Fibroblast of lung (primary cell): ENCODE measurements at regions not wholly inside any gene's neighbourhood (a gene's known extent, or its start where the extent isn't known, plus 50 kb on each side); places are given as distances from the start of the nearest gene placed in this dataset.

Source experiments
- DNase-seq, 2 donors: peaks; one replicate each; pipeline versions ENCODE4 v3.0.0 to v3.0.0-alpha.2; 2010; ENCODE audit warnings: low read depth in 2 of 2
- H2AFZ ChIP-seq: 2 replicates; pipeline ENCODE4 v1.5.1; 2012; ENCODE audit warnings: low read length, control low read depth, inconsistent platforms
- H3K27ac ChIP-seq: 2 replicates; pipeline ENCODE4 v1.5.1; 2011; ENCODE audit warnings: low read length, control low read depth; ENCODE audit not compliant: insufficient read depth
- H3K27me3 ChIP-seq: 2 replicates; pipeline ENCODE4 v1.5.1; 2011; ENCODE audit warnings: mild to moderate bottlenecking, low read length; ENCODE audit not compliant: control insufficient read depth, insufficient read depth
- H3K36me3 ChIP-seq: 2 replicates; pipeline ENCODE4 v1.5.1; 2011; ENCODE audit warnings: low read length; ENCODE audit not compliant: control insufficient read depth, insufficient read depth
- H3K4me1 ChIP-seq: 2 replicates; pipeline ENCODE4 v1.5.1; 2011; ENCODE audit warnings: low read length; ENCODE audit not compliant: control insufficient read depth, insufficient read depth; ENCODE audit errors: extremely low read depth
- H3K4me2 ChIP-seq: 2 replicates; pipeline ENCODE4 v1.5.1; 2011; ENCODE audit warnings: low read length, control low read depth; ENCODE audit not compliant: insufficient read depth; ENCODE audit errors: extremely low read depth
- H3K4me3 ChIP-seq, 4 experiments: fragments of 200-600 bp in 1 of 4; sonication (generic) in 1 of 4; replicated peaks in 1 of 4; 2 replicates each; pipeline ENCODE4 v1.5.1; 2011 to 2016; ENCODE audit warnings: low read length in 4 of 4, low read depth in 3 of 4, mild to moderate bottlenecking in 3 of 4, control low read depth in 2 of 4, inconsistent platforms in 1 of 4, mixed read lengths in 1 of 4; ENCODE audit not compliant: insufficient read depth in 1 of 4; ENCODE audit errors: control extremely low read depth in 1 of 4
- H3K79me2 ChIP-seq: 2 replicates; pipeline ENCODE4 v1.5.1; 2012; ENCODE audit warnings: mild to moderate bottlenecking, low read length, inconsistent platforms; ENCODE audit not compliant: control insufficient read depth, insufficient read depth
- H3K9ac ChIP-seq: 2 replicates; pipeline ENCODE4 v1.5.1; 2011; ENCODE audit warnings: mild to moderate bottlenecking, low read length, control low read depth; ENCODE audit not compliant: insufficient read depth
- H3K9me3 ChIP-seq: 2 replicates; pipeline ENCODE4 v1.5.1; 2012; ENCODE audit warnings: low read depth, low read length; ENCODE audit not compliant: control insufficient read depth, insufficient read depth
- H4K20me1 ChIP-seq: 2 replicates; pipeline ENCODE4 v1.5.1; 2011; ENCODE audit warnings: low read length; ENCODE audit not compliant: control insufficient read depth, insufficient read depth; ENCODE audit errors: extremely low read depth
- EZH2 ChIP-seq: IDR thresholded peaks from 2 replicates; pipeline ENCODE4 v1.5.1; 2012; ENCODE audit warnings: low read length, control low read depth, mild to moderate bottlenecking; ENCODE audit errors: missing control alignments
- TF ChIP-seq, protein P1 (sequence below), 2 donors: IDR thresholded peaks in 1 of 2; conservative IDR thresholded peaks in 1 of 2; 1 replicate in 1 of 2; 2 replicates in 1 of 2; pipeline ENCODE4 v1.5.1; 2011 to 2012; ENCODE audit warnings: low read length in 2 of 2, control low read depth in 1 of 2, inconsistent platforms in 1 of 2, low read depth in 1 of 2, mild to moderate bottlenecking in 1 of 2

DNA sequence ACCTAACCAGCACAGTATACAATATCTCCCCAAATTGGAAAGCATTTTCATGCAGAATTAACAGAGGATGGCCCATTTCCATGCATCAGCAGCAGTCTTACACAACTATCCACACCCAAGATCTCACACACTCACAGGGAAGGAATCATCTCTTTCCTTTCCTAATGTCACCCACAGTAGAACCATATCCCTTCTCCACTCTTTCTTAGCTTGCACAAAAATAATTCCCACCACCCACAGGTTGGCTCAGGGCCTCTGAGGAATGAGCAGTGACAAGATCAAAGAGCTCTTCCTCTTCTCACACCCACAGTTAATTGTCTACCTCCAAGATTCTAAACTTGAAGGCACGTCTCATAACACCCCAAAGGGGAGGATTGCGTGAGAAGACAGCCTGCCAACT is 217.7 kb upstream of the VEGFC start:
- Histone ChIP-seq H3K9ac (no peak overlapping the region), H3K9me3 (no peaks in the 10 kb centered on the region), H3K36me3 (no peaks in the 10 kb centered on the region), H2AFZ (peak overlapping the region; percentile 4), H3K27me3 (no peaks in the 10 kb centered on the region), H3K27ac (no peak overlapping the region), H4K20me1 (no peaks in the 10 kb centered on the region), H3K4me2 (no peak overlapping the region), H3K79me2 (no peaks in the 10 kb centered on the region), H3K4me1 (peaks cover 2% of the 10 kb centered on the region), H3K4me3 (no peak overlapping the region)
- no peak for DNase-seq
- no peak for TF ChIP-seq EZH2
- TF ChIP-seq, protein P1, sequence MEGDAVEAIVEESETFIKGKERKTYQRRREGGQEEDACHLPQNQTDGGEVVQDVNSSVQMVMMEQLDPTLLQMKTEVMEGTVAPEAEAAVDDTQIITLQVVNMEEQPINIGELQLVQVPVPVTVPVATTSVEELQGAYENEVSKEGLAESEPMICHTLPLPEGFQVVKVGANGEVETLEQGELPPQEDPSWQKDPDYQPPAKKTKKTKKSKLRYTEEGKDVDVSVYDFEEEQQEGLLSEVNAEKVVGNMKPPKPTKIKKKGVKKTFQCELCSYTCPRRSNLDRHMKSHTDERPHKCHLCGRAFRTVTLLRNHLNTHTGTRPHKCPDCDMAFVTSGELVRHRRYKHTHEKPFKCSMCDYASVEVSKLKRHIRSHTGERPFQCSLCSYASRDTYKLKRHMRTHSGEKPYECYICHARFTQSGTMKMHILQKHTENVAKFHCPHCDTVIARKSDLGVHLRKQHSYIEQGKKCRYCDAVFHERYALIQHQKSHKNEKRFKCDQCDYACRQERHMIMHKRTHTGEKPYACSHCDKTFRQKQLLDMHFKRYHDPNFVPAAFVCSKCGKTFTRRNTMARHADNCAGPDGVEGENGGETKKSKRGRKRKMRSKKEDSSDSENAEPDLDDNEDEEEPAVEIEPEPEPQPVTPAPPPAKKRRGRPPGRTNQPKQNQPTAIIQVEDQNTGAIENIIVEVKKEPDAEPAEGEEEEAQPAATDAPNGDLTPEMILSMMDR (conservative IDR thresholded peaks at IDR 0.05 in 1 of 2, IDR thresholded peaks at IDR 0.05 in 1 of 2; ENCODE audit: low read depth in 1 of 2, low read length in 2 of 2) = no peak

DNA sequence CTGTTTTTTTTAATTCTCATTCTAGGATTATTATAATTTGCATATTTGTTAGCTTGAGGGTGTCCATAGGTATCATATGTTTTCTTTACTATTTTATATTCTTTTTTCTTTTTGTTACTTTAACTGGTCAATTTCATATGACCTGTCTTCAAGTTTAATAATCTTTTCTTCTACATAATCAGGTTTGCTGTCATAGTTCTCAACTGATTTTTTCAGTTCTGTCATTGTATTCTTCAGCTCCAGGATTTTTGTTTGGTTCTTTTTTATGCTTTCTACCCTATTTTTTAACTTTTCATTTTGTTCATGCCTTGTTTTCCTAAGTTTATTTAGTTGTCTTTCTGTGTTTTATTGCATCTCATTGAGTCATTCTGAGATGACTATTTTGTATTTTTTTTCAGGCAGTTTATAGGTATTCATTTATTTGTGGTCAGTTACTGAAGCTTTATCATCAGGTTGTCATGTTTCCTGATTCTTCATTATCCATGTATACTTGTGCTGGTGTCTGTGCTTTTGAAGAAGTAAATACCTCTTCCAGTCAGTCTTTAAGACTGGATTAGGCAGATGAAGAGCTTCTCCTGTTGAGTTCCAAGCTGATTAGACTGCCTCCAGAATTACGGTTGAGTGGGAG is 220.3 kb upstream of the VEGFC start:
- H4K20me1 ChIP-seq = no peaks in the 10 kb centered on the region
- H3K9me3 ChIP-seq = no peaks in the 10 kb centered on the region
- no peaks in the 10 kb centered on the region for H3K4me1 ChIP-seq
- no peak overlapping the region for H3K9ac ChIP-seq
- TF ChIP-seq, protein P1 (conservative IDR thresholded peaks at IDR 0.05 in 1 of 2, IDR thresholded peaks at IDR 0.05 in 1 of 2; ENCODE audit: low read depth in 1 of 2, low read length in 2 of 2) = no peak
- TF ChIP-seq EZH2 = no peak
- no peak overlapping the region for H3K4me3 ChIP-seq
- no peak overlapping the region for H2AFZ ChIP-seq
- no peaks in the 10 kb centered on the region for H3K27me3 ChIP-seq
- no peak for DNase-seq
- H3K36me3 ChIP-seq = no peaks in the 10 kb centered on the region
- no peaks in the 10 kb centered on the region for H3K79me2 ChIP-seq
- no peak overlapping the region for H3K27ac ChIP-seq
- no peak overlapping the region for H3K4me2 ChIP-seq

DNA sequence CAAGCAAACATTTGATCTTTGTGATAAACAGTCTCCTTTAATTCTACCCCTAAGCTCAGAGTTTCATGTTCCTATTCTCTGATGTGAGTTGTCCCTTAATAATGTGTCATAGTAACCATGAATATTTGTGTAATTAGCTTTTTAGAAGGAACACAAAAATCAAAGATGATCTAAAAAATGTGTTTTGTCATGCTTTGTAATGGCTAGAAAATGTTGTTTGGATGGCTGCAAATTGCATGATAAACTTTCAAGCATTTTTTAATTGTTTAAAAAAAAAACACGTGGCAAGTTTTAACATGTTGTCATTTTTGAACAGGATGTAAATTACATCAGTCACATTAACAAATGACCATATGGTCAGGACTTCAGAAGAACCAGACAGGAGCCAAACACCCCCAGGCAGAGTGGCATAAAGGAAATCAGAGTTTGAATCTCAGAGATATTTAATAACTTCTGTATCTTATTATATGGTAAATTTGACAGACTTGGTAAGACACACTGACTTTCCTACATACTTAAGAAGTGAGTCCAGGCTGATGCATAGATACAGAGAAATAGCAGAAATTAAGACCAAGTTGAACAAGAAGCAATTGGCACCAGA is 223.9 kb upstream of the VEGFC start:
- H3K4me1 ChIP-seq = no peaks in the 10 kb centered on the region
- no peak overlapping the region for H3K4me3 ChIP-seq
- no peak overlapping the region for H2AFZ ChIP-seq
- TF ChIP-seq, protein P1 (conservative IDR thresholded peaks at IDR 0.05 in 1 of 2, IDR thresholded peaks at IDR 0.05 in 1 of 2; ENCODE audit: low read depth in 1 of 2, low read length in 2 of 2) = no peak
- TF ChIP-seq EZH2 = no peak
- H3K9ac ChIP-seq = no peak overlapping the region
- H3K9me3 ChIP-seq = no peaks in the 10 kb centered on the region
- no peaks in the 10 kb centered on the region for H4K20me1 ChIP-seq
- no peaks in the 10 kb centered on the region for H3K36me3 ChIP-seq
- no peaks in the 10 kb centered on the region for H3K27me3 ChIP-seq
- H3K4me2 ChIP-seq = peak overlapping the region; percentile 5
- peak overlapping the region; percentile 30 for H3K27ac ChIP-seq
- DNase-seq = peak; percentile 14 to 73
- no peaks in the 10 kb centered on the region for H3K79me2 ChIP-seq
